ENCODE measurements at regions not wholly inside any gene's neighbourhood (a gene's known extent, or its start where the extent isn't known, plus 50 kb on each side); places are given as distances from the start of the nearest gene placed in this dataset.

- POLR2A ChIA-PET (ENCODE audit: unreplicated experiment) = no interaction called here
- ATAC-seq (ENCODE audit: low read depth) = no peak
- Histone ChIP-seq H3K9me1 (ENCODE audit: insufficient read depth, low read length) (no peaks in the 10 kb centered on the region), H3K9me3 (ENCODE audit: control insufficient read depth, insufficient read depth, low read length) (no peaks in the 10 kb centered on the region), H4K91ac (ENCODE audit: insufficient read depth, low read depth, low read length) (no peak overlapping the region), H2AFZ (replicated peaks; ENCODE audit: low read length, poor library complexity) (no peak overlapping the region), H2BK15ac (ENCODE audit: low read depth, low read length) (no peak overlapping the region), H4K8ac (ENCODE audit: low read depth in 2 of 2, low read length in 2 of 2) (no peak overlapping the region), H3K4me2 (ENCODE audit: low read depth, low read length) (no peak overlapping the region), H2BK20ac (ENCODE audit: low read depth, low read length) (no peak overlapping the region), H3K23ac (ENCODE audit: low read depth, low read length) (no peak overlapping the region), H3K18ac (ENCODE audit: low read depth, low read length) (no peak overlapping the region), H2AK5ac (ENCODE audit: low read depth, low read length) (no peak overlapping the region), H3K4me1 (ENCODE audit: control insufficient read depth, insufficient read depth, low read length) (no peaks in the 10 kb centered on the region), H3K79me1 (ENCODE audit: low read depth in 1 of 2, low read length in 2 of 2) (no peaks in the 10 kb centered on the region), H3K27me3 (ENCODE audit: control insufficient read depth, insufficient read depth, low read length) (peaks cover 15% of the 10 kb centered on the region), H2BK5ac (ENCODE audit: low read depth, low read length, poor library complexity, severe bottlenecking) (no peak overlapping the region), H3K9ac (ENCODE audit: low read depth, low read length) (no peak overlapping the region), H3K27ac (ENCODE audit: insufficient read depth, low read length) (no peak overlapping the region), H2AK9ac (replicated peaks; ENCODE audit: low read depth, low read length, poor library complexity) (no peak overlapping the region), H3K36me3 (ENCODE audit: control insufficient read depth, insufficient read depth, low read length) (no peaks in the 10 kb centered on the region), H3K4me3 (ENCODE audit: insufficient read depth, low read depth, low read length) (no peak overlapping the region), H3K14ac (replicated peaks; ENCODE audit: low read depth, low read length) (no peak overlapping the region), H3K4ac (ENCODE audit: low read depth, low read length) (no peak overlapping the region), H3K56ac (ENCODE audit: extremely low read depth, insufficient read depth, low read length) (no peak overlapping the region), H4K5ac (ENCODE audit: low read depth, low read length) (no peak overlapping the region), H2BK120ac (ENCODE audit: low read depth, low read length) (no peak overlapping the region), H4K20me1 (ENCODE audit: insufficient read depth, low read length) (no peaks in the 10 kb centered on the region)
- no CpG with 5 or more reads among the region's 1 CpG for WGBS, 2 experiments (ENCODE audit: extremely low coverage in 2 of 2, insufficient read length in 1 of 2)
- CTCF ChIA-PET = no interaction called here
- in situ Hi-C loops (cut with MboI; ENCODE audit: low sequenced_read_pairs) = no loop called here
- no peak for DNase-seq
- no peak for TF ChIP-seq CTCF (conservative IDR thresholded peaks at IDR 0.05; ENCODE audit: low read depth, low read length)
- TF ChIP-seq NFE2L2 (IDR thresholded peaks at IDR 0.05; ENCODE audit: low read depth, low read length) = no peak
- TF ChIP-seq CHD1 (IDR thresholded peaks at IDR 0.05; ENCODE audit: low read depth, low read length) = no peak
- no peak for TF ChIP-seq POLR2A (IDR thresholded peaks at IDR 0.05; ENCODE audit: low read depth, low read length)
- TF ChIP-seq BHLHE40 (IDR thresholded peaks at IDR 0.05; ENCODE audit: low read depth, low read length) = no peak
- no peak for TF ChIP-seq CEBPB (IDR thresholded peaks at IDR 0.05; ENCODE audit: low read depth, low read length)
- no peak for TF ChIP-seq MAZ (IDR thresholded peaks at IDR 0.05; ENCODE audit: borderline replicate concordance, low read depth, low read length)
- no peak for TF ChIP-seq USF2 (IDR thresholded peaks at IDR 0.05; ENCODE audit: low read depth, low read length)
- no peak for TF ChIP-seq ELK1 (IDR thresholded peaks at IDR 0.05; ENCODE audit: borderline replicate concordance, low read depth, low read length)
- no peak for TF ChIP-seq FOS (IDR thresholded peaks at IDR 0.05; ENCODE audit: low read depth, low read length)
- TF ChIP-seq RCOR1 (IDR thresholded peaks at IDR 0.05; ENCODE audit: insufficient replicate concordance, low read length) = no peak
- TF ChIP-seq SMC3 (IDR thresholded peaks at IDR 0.05; ENCODE audit: low read depth, low read length) = no peak
- TF ChIP-seq RAD21 (IDR thresholded peaks at IDR 0.05; ENCODE audit: low read length) = no peak
- dilution Hi-C loops (cut with HindIII; ENCODE audit: low sequenced_read_pairs, unreplicated experiment) = no loop called here
- intact Hi-C loops (cut with micrococcal nuclease) = no loop called here
- BruUV-seq (replicated peaks) = no TSS peak
Observed at GRCh38 chr10:63069318-63069717, 63.8 kb upstream of the NRBF2 start.

All from IMR-90 (cell line).